Stimulated activated CD4-positive, alpha-beta T cell treated with anti-CD3 and anti-CD28 coated beads, Interleukin-4, amount 100 ng/mL, for 4 hours (primary cell): ENCODE measurements at regions not wholly inside any gene's neighbourhood (a gene's known extent, or its start where the extent isn't known, plus 50 kb on each side); places are given as distances from the start of the nearest gene placed in this dataset.

ENCODE experiments used
- DNase-seq, 2 experiments: peaks; one replicate each; pipeline ENCODE4 v3.0.0-alpha.2; 2020

DNA sequence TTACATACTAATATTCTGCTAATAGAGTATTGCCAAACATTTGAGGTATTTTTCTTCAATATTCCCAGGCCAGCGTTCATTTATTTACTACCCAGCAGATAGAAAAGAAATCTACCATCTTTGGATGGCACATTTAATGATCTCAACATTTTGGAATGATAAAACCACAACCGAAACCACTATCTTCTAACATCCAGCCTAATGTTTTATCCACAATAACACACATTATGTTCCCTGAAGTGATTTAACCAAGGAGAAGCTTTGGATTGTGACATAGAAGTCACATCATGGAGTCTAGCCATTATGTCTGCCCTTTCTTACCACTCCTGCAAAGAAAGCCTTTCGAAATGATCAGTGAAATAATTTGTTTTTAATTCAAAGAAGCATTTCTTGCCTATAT, 497.1 kb upstream of the PLXNA2 start:
- no peak for DNase-seq

GRCh38 chr1:208743361-208743760, 499.2 kb upstream of the PLXNA2 start:
- DNase-seq, result no peak

- no peak for DNase-seq
These were observed 503.8 kb upstream of the PLXNA2 start for GRCh38 chr1:208747979-208748378.

- no peak for DNase-seq
These were observed 504.4 kb upstream of the PLXNA2 start for GRCh38 chr1:208748387-208749165.

DNA sequence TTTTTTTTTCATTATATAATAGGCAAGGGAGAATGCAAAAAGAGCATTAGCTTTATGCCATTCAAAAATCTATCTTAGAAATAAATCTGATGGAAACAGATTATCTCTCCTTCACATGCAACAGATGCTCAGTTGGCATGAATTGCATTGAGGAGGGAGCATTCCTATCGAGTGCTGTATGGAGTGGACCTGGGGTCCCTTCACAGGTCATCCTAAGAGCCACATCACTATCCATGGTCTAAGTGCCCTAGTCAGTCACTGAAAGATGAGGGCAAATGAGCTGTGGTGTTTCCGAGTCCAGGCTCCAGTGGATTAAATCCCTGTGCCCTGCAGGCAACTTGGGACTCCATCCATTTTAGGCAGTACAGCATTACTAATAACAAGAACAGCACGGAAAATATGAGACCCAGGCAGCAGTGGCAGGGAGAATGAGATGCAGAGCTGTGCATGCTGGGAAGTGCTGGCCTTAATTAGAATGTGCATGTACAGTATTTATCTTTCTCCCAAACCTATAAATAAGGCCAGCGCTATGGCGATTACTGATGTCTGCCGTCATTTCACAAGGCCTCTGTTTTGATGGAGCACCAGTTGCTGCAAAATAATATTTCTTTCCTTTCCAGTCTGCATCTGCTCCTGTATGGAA, 512.3 kb upstream of the PLXNA2 start:
- DNase-seq, result no peak

DNA sequence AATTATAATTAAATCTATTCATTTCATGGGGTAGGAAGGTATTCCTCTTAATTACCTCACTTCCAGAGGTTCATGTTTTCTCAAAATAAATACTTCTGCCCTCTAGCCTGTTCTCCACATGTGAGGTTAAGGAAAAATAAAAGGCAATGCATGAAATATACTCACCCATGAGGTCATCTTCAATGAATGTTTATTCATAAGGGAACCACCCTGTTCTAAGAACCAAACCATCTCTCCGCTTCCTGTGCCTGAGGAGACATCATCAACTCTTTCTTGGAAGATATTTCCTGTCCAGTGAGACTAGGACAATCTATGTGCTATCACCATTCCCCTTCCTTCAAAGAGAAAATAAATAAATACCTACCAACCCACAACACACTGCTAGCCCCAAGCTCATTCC, 513.7 kb upstream of the PLXNA2 start:
- no peak for DNase-seq

GRCh38 chr1:208759255-208759654, 515.1 kb upstream of the PLXNA2 start:
- DNase-seq, result no peak

- DNase-seq, result no peak
These were observed 519.8 kb upstream of the PLXNA2 start for GRCh38 chr1:208763971-208764370.

- DNase-seq, result no peak
These were observed 522.6 kb upstream of the PLXNA2 start for GRCh38 chr1:208766832-208767231.

GRCh38 chr1:208767816-208768215, 523.6 kb upstream of the PLXNA2 start:
- DNase-seq, result no peak

DNA sequence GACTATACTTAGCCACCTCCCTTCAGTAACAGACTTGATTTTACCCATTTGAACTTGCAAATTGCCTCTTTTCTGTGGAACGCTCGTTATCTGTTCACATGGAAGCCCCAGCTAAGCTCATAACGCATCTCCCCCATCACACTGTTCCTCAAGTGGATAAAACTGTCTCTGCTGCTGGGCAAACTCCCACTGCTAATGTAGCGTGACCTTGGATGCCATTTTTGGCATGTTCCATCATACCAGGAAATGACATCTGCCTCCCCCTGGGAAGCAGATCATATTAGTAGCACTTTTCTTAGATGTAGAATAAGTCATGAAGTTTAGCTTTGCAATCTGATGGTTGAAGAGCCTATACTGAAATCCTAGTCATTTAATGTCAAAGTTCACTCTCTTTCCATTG, 528.7 kb upstream of the PLXNA2 start:
- no peak for DNase-seq

DNA sequence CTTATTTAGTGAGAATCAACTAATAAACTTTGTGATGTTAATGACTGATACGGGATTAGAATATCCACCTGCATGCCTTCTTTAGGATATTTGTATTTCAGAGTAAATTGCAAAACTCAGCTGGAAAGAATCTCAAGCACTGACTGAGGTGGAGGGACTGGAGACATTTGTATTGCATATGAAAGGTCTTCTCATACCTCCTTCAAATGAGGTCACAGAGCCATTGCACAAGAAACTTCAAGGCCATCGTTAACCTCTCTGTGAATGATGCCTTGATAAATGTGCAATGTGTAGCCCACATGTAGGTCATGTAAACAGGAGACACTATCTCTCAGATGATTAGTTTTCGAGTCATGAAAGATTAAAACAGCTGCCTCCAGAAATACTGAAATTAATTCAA, 531.7 kb upstream of the PLXNA2 start:
- DNase-seq, result no peak

- DNase-seq, result no peak
These were observed 534.2 kb upstream of the PLXNA2 start for GRCh38 chr1:208778417-208778816.

GRCh38 chr1:208781391-208782045, 537.3 kb upstream of the PLXNA2 start:
- no peak for DNase-seq

DNA sequence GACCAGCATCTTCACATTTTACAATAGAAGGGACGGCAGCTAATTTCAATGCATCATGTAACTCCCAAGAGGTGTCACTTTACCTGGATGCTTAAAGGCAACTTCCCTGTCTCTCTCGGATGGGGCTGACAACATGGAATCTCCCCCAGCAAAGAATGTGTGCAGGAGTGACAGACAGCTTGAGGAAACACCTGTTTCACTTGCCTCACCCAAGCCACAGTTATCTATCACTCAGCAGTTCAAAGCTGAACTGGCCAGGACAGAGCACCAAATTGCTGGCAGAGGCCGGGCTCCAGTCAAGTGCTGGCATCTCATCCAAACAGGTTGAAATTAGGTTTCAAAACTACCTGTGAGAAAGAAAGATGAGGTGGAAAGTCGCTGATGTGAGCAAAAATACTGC, 538.0 kb upstream of the PLXNA2 start:
- DNase-seq, result no peak

DNA sequence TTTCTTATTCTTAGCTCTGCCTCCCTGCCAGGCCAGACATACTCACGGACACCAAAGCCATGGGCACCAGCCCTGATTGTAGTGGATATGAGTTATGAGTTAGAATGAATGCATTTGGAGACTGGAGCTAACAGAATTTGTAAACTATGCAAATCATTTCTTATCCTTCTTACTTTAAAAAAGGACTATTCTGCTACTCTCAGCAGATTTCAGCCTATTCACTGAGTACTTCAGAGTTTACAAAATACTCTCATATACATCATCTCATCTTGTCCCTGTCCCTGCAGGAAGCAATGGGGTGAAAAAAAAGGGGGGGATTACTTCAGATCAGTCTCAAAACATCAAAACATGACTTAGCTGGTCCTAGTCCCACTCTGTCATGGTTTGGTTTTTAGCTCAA, 541.4 kb upstream of the PLXNA2 start:
- DNase-seq, result no peak

GRCh38 chr1:208787219-208787618, 543.0 kb upstream of the PLXNA2 start:
- no peak for DNase-seq

- DNase-seq, result no peak
These were observed 543.9 kb upstream of the PLXNA2 start for GRCh38 chr1:208788013-208788540.

- no peak for DNase-seq
These were observed 547.3 kb upstream of the PLXNA2 start for GRCh38 chr1:208791456-208791855.

- DNase-seq, result no peak
These were observed 549.7 kb upstream of the PLXNA2 start for GRCh38 chr1:208793861-208794345.

DNA sequence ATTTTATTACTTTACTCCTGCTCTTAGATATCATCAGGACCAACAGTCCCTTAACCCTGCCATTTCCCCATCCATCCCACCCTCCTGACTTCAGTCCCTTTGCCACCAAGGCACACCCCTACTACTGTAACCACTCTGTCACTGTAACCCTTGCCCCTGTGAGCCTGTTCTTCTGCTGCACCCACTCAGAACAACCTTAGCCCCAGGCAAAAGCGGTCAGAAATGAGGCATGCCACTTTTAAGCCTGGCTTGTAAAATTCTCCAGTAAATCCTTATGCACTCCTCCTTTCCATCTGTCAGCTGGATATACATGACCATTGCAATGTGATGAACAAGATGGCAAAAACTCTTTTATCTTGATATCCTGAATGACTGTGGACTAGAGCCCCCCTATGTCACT, 555.0 kb upstream of the PLXNA2 start:
- DNase-seq, result no peak

GRCh38 chr1:208803011-208803811, 559.0 kb upstream of the PLXNA2 start:
- DNase-seq, result no peak
